ENCODE measurements at regions not wholly inside any gene's neighbourhood (a gene's known extent, or its start where the extent isn't known, plus 50 kb on each side); places are given as distances from the start of the nearest gene placed in this dataset.

DNA sequence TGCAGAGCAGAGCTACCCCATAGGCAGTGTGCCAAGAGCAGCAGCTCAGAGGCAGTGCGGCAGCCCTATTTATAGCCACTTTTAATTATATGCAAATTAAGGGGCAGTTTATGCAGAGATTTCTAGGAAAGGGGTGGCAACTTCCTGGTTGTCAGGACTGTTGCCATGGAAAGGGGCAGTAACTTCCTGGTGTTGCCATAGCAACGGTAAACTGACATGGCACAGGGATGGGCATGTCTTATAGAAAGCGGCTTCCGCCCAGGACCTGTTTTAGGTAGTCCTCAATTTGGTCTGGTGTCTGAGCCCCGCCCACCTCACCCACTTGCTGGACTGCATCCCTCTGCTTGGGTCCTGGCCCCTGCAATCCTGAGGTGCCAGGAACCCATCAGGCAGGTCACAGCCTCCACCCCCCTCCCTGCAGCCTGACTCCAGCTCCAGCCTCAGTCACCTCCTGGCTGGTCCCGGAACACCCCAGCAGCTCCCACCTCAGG is 115.8 kb downstream of the TMEM130 start:
- TF ChIP-seq, protein P1, sequence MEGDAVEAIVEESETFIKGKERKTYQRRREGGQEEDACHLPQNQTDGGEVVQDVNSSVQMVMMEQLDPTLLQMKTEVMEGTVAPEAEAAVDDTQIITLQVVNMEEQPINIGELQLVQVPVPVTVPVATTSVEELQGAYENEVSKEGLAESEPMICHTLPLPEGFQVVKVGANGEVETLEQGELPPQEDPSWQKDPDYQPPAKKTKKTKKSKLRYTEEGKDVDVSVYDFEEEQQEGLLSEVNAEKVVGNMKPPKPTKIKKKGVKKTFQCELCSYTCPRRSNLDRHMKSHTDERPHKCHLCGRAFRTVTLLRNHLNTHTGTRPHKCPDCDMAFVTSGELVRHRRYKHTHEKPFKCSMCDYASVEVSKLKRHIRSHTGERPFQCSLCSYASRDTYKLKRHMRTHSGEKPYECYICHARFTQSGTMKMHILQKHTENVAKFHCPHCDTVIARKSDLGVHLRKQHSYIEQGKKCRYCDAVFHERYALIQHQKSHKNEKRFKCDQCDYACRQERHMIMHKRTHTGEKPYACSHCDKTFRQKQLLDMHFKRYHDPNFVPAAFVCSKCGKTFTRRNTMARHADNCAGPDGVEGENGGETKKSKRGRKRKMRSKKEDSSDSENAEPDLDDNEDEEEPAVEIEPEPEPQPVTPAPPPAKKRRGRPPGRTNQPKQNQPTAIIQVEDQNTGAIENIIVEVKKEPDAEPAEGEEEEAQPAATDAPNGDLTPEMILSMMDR (conservative IDR thresholded peaks at IDR 0.05; ENCODE audit: low read length): no peak
- no peak overlapping the region for H3K4me3 ChIP-seq (ENCODE audit: low read length)
- no peak for DNase-seq (ENCODE audit: low read depth)

DNA sequence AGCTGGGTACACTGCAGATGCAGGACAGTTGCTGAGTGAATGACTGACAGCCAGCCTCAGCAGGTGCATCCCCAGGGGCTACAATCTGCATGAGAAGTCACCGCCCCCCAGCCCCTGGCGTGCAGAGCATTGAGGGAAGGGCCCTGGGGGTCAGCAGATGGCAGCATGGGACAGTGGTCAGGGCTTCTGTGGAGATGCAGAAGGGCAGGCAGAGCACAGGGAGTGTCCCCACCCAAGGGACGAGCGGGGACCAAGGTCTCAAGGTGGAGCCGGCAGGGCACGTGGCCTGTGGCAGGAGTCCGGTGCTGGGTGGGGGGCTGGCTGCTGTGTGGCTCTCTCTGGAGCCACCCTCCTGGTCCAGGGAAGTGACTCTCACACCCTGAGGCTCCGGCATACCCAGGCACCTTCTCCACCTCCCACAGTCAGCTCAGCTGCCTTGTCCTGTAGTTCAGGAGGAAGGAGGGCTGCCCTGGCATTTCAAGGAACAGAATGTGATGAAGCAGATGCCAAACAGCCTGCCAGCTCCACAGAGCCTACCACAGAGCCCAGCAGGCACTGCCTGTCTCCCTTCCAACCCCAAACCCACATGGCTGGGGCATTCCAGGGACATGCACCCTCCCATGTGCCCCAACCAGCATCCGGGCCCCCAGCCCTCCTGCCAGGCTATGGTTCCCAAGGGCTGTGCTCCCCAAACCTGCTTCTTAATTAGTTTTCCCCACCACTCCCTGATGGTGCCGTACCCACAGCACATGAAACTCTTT is 114.5 kb downstream of the TMEM130 start:
- DNase-seq (ENCODE audit: low read depth): no peak
- no peak overlapping the region for H3K4me3 ChIP-seq (ENCODE audit: low read length)
- TF ChIP-seq, protein P1 (conservative IDR thresholded peaks at IDR 0.05; ENCODE audit: low read length): no peak

DNA sequence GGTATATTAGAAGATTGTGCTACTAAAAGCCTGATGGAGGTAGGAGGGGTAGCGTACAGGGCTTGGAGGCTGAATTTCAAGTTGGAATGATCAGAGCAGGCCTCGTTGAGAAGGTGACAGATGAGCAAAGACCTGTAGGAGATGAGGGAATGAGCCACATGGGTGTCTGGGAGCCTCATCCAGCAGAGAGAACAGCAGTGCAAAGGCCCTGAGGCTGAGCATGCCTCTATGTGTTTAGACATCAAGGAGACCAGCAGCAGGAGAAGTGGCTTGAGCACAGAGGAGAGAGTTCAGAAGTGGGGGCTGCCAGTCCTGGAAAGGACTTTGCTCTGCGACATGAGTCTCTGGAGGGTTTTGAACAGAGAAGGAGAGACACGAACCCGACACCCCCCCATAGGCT is 111.7 kb downstream of the TMEM130 start:
- H3K4me3 ChIP-seq (ENCODE audit: low read length): no peak overlapping the region
- TF ChIP-seq, protein P1 (conservative IDR thresholded peaks at IDR 0.05; ENCODE audit: low read length): no peak
- no peak for DNase-seq (ENCODE audit: low read depth)

DNA sequence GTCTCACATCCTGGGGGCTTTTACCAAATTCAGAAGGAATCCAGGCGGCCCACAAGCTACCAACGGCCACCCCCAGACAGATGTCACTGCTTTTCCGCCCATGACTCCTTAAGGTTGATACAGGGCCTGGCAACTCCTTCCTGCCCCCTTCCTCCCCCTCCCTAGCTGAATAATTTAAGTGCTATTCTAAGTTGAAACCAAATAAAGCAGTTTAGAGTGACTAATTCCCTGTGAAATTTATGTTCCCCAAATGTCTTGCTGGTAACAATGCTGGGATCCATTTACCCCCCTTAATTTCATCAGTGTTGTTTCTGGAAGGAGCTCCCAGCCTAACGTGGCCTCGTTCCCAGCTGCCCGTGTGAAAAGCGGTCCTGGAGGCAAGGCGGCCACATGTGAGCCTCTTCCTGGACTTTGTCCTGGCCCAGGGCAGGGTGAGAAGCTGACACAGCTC is 109.6 kb downstream of the TMEM130 start:
- peak; percentile 86 for DNase-seq (ENCODE audit: low read depth)
- TF ChIP-seq, protein P1 (conservative IDR thresholded peaks at IDR 0.05; ENCODE audit: low read length): no peak
- peak overlapping the region; percentile 32 for H3K4me3 ChIP-seq (ENCODE audit: low read length)

DNA sequence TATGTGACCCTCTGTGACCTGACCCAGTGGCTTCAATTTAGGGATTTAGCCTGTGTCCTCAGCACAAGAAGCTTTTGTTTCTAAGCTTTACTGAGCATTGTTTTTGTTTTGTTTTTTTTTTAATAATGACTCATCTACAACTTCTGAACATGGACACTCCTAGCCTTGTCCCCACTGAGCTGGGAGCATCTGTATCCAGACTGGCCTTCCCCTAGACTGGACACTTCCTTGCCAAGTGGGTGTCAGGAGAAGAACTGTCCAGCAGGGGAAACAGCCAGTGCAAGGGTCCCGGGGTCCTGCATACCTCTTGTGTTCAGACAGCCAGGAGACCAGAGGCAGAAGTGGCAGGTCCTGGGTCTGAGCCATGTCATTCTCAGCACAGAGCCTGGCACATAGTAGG is 108.6 kb downstream of the TMEM130 start:
- TF ChIP-seq, protein P1 (conservative IDR thresholded peaks at IDR 0.05; ENCODE audit: low read length): no peak
- H3K4me3 ChIP-seq (ENCODE audit: low read length): no peak overlapping the region
- no peak for DNase-seq (ENCODE audit: low read depth)

DNA sequence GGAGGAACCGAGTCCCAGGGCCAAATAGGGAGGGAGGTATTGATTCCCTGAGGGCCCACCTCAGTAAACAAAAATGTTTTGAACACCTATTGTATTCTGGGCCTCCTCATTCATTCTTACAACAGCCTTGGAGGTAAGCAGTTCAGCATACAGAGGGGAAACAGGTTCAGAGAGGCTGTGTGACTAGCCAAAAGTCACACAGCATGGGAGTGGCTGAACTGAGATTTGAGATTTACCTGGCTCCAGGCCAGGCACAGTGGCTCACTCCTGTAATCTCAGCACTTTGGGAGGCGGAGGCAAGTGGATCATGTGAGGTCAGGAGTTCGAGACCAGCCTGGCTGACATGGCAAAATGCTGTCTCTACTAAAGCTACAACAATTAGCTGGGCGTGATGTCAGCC is 107.2 kb downstream of the TMEM130 start:
- H3K4me3 ChIP-seq (ENCODE audit: low read length): no peak overlapping the region
- DNase-seq (ENCODE audit: low read depth): no peak
- TF ChIP-seq, protein P1 (conservative IDR thresholded peaks at IDR 0.05; ENCODE audit: low read length): no peak

DNA sequence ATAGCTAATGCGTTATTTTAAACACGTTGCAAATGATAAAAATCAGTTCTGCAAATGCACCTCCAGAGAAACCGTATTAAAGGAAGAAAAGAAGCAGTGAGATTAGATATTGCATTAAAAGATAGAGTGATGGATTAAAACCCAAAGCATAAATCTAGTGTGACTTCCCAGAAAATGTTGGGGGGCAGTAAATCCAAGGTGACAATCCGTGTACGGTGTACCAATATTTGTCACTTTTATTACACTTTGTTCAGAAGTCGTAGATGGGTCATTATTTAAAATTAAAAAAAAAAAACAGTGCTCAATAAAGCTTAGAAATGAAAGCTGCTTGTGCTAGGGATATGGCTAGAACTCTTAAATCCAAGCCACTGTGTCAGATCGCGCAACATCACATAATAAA is 106.4 kb downstream of the TMEM130 start:
- no peak for DNase-seq (ENCODE audit: low read depth)
- TF ChIP-seq, protein P1 (conservative IDR thresholded peaks at IDR 0.05; ENCODE audit: low read length): no peak
- H3K4me3 ChIP-seq (ENCODE audit: low read length): no peak overlapping the region

Measured in AG10803 (cell line).